ENCODE measurements at regions not wholly inside any gene's neighbourhood (a gene's known extent, or its start where the extent isn't known, plus 50 kb on each side); places are given as distances from the start of the nearest gene placed in this dataset.

GRCh38 chr18:75507636-75508035 lies 80.1 kb upstream of the SMIM21 start:
- H3F3A ChIP-seq (replicated peaks; ENCODE audit: low read depth), result no peaks in the 10 kb centered on the region
- no peak overlapping the region for H3K4me2 ChIP-seq
- H3K36me3 ChIP-seq (ENCODE audit: insufficient read depth), result no peaks in the 10 kb centered on the region
- H3K27ac ChIP-seq (ENCODE audit: low read depth), result no peak overlapping the region
- no peak for TF ChIP-seq CREB1 (CRISPR knock-in tag; IDR thresholded peaks at IDR 0.05; ENCODE audit: low read depth)
- TF ChIP-seq NANOG (IDR thresholded peaks at IDR 0.05; ENCODE audit: borderline replicate concordance), result no peak
- TF ChIP-seq ZNF114 (CRISPR knock-in tag; IDR thresholded peaks at IDR 0.05), result no peak
- no peak for TF ChIP-seq EZH2phosphoT487 (IDR thresholded peaks at IDR 0.05; ENCODE audit: unreplicated experiment)
- no peak for TF ChIP-seq POLR2AphosphoS5 (IDR thresholded peaks at IDR 0.05; ENCODE audit: low read depth)
- no peak for TF ChIP-seq STAT1 (IDR thresholded peaks at IDR 0.05; ENCODE audit: unreplicated experiment)
- TF ChIP-seq ZNF331 (CRISPR knock-in tag; IDR thresholded peaks at IDR 0.05; ENCODE audit: low read depth), result no peak
- no peak overlapping the region for H3K27ac Mint-ChIP-seq
- H3K79me2 ChIP-seq (replicated peaks; ENCODE audit: insufficient read depth), result no peaks in the 10 kb centered on the region
- no peaks in the 10 kb centered on the region for H3K27me3 ChIP-seq (ENCODE audit: insufficient read depth)
- peaks cover 5% of the 10 kb centered on the region; the same call in 2 of the 3 replicates for H3K4me1 Mint-ChIP-seq
- H3K4me3 Mint-ChIP-seq, result no peak overlapping the region
- no peak overlapping the region for H3K4me3 ChIP-seq
- no peaks in the 10 kb centered on the region for H4K20me1 ChIP-seq (replicated peaks; ENCODE audit: insufficient read depth)
- no peak for DNase-seq (ENCODE audit: low spot score)
- no peak for ATAC-seq
- H3K9me3 Mint-ChIP-seq, result peaks cover 15% of the 10 kb centered on the region
- no peaks in the 10 kb centered on the region; the same call in 1 of the 2 replicates for H3K9me2 ChIP-seq (ENCODE audit: insufficient read depth)
- peaks cover 7% of the 10 kb centered on the region; the same call in 2 of the 3 replicates for H3K36me3 Mint-ChIP-seq (ENCODE audit: low read depth)
- H2AFZ ChIP-seq, result no peak overlapping the region
- H3K4me1 ChIP-seq (ENCODE audit: insufficient read depth), result no peaks in the 10 kb centered on the region
- H3K27me3 Mint-ChIP-seq (ENCODE audit: insufficient read depth, low read depth, poor library complexity), result peaks cover 2% of the 10 kb centered on the region

- no peaks in the 10 kb centered on the region for H3F3A ChIP-seq (replicated peaks; ENCODE audit: low read depth)
- H3K79me2 ChIP-seq (replicated peaks; ENCODE audit: insufficient read depth), result no peaks in the 10 kb centered on the region
- ATAC-seq (no peak), DNase-seq (ENCODE audit: low spot score) (no peak)
- H3K4me3 Mint-ChIP-seq, result no peak overlapping the region
- no peaks in the 10 kb centered on the region for H3K27me3 ChIP-seq (ENCODE audit: insufficient read depth)
- H3K9me2 ChIP-seq (ENCODE audit: insufficient read depth), result no peaks in the 10 kb centered on the region; the same call in 1 of the 2 replicates
- H3K4me1 ChIP-seq (ENCODE audit: insufficient read depth), result no peaks in the 10 kb centered on the region
- no peak overlapping the region for H3K27ac ChIP-seq (ENCODE audit: low read depth)
- H3K36me3 ChIP-seq (ENCODE audit: insufficient read depth), result no peaks in the 10 kb centered on the region
- H2AFZ ChIP-seq, result no peak overlapping the region
- TF ChIP-seq ZNF462 (CRISPR knock-in tag; IDR thresholded peaks at IDR 0.05), result no peak
- TF ChIP-seq ZNF331 (CRISPR knock-in tag; IDR thresholded peaks at IDR 0.05; ENCODE audit: low read depth), result no peak
- H3K4me1 Mint-ChIP-seq, result peaks cover 5% of the 10 kb centered on the region; the same call in 2 of the 3 replicates
- peaks cover 9% of the 10 kb centered on the region; the same call in 2 of the 3 replicates for H3K9me3 Mint-ChIP-seq
- peaks cover 2% of the 10 kb centered on the region for H3K27me3 Mint-ChIP-seq (ENCODE audit: insufficient read depth, low read depth, poor library complexity)
- H3K4me3 ChIP-seq, result no peak overlapping the region
- peaks cover 3% of the 10 kb centered on the region; the same call in 2 of the 3 replicates for H3K36me3 Mint-ChIP-seq (ENCODE audit: low read depth)
- no peaks in the 10 kb centered on the region for H4K20me1 ChIP-seq (replicated peaks; ENCODE audit: insufficient read depth)
- no peak overlapping the region for H3K27ac Mint-ChIP-seq
- no peak overlapping the region for H3K4me2 ChIP-seq
Observed at GRCh38 chr18:75506913-75507312, 79.4 kb upstream of the SMIM21 start.

All from GM23338 (cell line).